ENCODE measurements at regions not wholly inside any gene's neighbourhood (a gene's known extent, or its start where the extent isn't known, plus 50 kb on each side); places are given as distances from the start of the nearest gene placed in this dataset.
"Not testable (repeated sequence)": the region's sequence is repeated elsewhere in the genome, so short reads cannot be mapped to it uniquely, and the experiment has no call there.

GRCh38 chr20:19121916-19122315, 90.5 kb upstream of the SLC24A3 start:
- no peak for DNase-seq

GRCh38 chr20:19122395-19122794, 90.0 kb upstream of the SLC24A3 start:
- no peak for DNase-seq

GRCh38 chr20:19125508-19125907, 86.9 kb upstream of the SLC24A3 start:
- DNase-seq = no peak

DNA sequence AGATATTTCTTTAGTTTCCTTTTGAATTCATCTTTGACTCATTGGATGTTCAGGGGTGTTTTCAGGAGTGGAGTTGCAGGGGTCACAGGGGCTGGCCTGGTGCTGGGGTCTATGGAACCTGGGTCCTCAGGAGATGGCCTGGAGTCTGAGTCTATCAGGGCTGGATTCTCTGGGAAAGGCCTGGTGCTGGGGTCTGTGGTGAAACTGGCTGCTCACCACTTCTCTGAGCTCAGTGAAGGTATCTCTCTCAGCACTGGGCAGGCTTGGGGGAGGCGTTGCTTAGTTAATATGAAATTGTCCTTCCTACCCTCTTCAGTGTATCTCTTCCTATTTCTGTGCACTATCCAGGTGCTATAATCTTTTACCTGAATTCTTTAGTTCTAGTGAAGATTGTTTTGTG, 83.1 kb upstream of the SLC24A3 start:
- no peak for DNase-seq

- DNase-seq = no peak
Observed at GRCh38 chr20:19129976-19130612, 82.3 kb upstream of the SLC24A3 start.

DNA sequence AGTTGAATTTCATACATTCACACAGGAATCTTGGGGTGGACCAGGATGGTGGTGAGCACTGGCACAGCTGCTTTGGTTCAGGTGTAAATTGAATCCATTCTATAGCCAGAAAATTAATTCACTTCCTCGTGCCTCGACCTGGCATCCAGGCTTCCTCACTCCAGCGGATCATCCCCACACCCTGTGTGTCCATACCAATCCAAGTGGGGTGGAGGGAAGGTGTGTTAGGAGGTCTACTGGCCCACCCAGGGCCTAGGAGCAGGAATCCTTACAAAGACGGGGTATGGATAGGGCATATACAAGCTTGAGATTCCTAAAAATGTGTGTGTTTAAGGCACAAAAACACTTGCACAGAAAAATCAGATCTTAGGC, 81.8 kb upstream of the SLC24A3 start:
- DNase-seq = no peak

- DNase-seq = no peak
Observed at GRCh38 chr20:19137641-19138040, 74.8 kb upstream of the SLC24A3 start.

DNA sequence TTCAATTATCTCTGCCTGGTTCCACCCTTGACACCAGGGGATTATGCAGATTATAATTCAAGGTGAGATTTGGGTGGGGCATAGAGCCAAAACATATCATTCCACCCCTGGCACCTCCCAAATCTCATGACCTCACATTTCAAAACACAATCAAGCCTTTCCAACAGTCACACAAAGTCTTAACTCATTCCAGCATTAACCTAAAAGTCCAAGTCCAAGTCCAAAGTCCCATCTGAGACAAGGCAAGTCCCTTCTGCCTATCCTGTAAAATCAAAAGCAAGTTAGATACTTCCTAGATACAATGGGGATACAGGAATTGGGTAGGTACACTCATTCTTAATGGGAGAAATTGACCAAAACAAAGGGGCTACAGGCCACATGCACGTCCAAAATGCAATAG, 73.7 kb upstream of the SLC24A3 start:
- no peak for DNase-seq

DNA sequence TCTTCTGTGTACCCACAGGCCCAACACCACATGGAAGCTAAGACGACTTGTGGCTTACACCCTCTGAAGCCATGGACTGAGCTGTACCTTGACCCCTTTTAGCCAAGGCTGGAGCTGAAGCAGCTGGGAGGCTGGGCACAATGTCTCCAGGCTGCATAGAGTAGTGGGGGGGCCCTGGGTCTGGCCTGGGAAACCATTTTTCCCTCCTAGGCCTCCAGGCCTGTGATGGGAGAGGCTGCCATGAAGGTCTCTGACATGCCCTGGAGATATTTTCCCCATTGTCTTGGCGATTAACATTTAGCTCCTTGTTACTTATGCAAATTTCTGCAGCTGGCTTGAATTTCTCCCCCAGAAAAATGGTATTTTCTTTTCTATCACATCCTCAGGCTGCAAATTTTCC, 72.9 kb upstream of the SLC24A3 start:
- DNase-seq = not testable (repeated sequence)

DNA sequence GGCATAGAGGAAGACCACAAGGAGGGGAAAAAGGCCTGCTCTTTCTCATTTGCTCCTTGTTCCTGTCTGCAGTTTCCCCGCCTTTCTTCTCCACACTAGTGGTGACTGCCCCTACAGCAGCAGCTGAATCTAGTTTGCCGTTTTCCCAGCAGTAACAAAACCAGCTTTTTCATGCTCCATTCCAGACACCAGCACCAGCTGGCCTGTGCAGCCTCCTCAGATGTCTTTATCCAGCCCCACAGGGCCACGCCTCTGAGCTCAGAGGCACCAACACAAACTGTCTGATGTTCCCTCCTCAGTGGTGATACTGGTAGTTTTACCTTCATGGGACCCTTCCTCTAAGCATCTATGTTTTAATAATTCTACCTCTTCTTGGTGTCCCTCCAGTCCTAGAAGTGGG, 70.4 kb upstream of the SLC24A3 start:
- DNase-seq = no peak

- DNase-seq = no peak
Observed at GRCh38 chr20:19143890-19144289, 68.6 kb upstream of the SLC24A3 start.

DNA sequence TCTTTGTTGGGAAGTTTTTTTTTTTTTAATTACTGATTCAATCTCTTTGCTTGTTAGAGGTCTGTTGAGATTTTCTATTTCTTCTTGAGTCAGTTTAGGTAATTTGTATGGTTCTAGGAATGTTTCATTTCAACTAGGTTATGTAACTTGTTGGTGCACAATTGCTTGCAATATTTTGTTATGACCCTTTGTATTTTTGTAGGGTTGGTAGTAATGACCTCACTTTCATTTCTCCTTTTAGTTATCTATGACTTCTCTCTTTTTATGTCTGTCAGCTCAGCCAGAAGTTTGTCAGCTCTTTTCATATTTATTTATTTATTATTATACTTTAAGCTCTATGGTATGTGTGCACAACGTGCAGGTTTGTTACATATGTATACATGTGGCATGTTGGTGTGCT, 51.1 kb upstream of the SLC24A3 start:
- DNase-seq = no peak
